HepG2 (cell line): ENCODE measurements at regions not wholly inside any gene's neighbourhood (a gene's known extent, or its start where the extent isn't known, plus 50 kb on each side); places are given as distances from the start of the nearest gene placed in this dataset.

ENCODE experiments used
- ATAC-seq: fragments of 200-7000 bp; cut with Tn5 transposase; 3 replicates; pipeline ENCODE4 v1.9.1; 2020; ENCODE audit warnings: mild to moderate bottlenecking, moderate library complexity
- BruUV-seq: library from RNA; stranded (reverse); fragments of 400-500 nt; replicated peaks from 2 replicates; lab custom pipeline; 2021; lab: Mats Ljungman, UMichigan
- CTCF ChIA-PET: fragments of 300-600 bp; formaldehyde crosslinking; extraction: SDS; loops from one replicate; lab custom pipeline; 2021; ENCODE audit warnings: low total read pairs, inconsistent platforms, low intra/inter-chr PET ratio; lab: Yijun Ruan, JAX
- POLR2A ChIA-PET: fragments of 350-600 bp; sonication (Branson Sonifier 250); formaldehyde crosslinking; loops from one replicate; lab custom pipeline; 2020; ENCODE audit warnings: antibody characterized with exemption, inconsistent platforms; lab: Yijun Ruan, JAX
- DNase-seq: peaks from one replicate; pipeline ENCODE4 v3.0.0-alpha.2; 2015; ENCODE audit warnings: low spot score
- FAIRE-seq: peaks from 3 replicates; lab custom pipeline; 2011; peaks lifted over from hg19 to GRCh38; lab: Jason Lieb, UNC
- H2AFZ ChIP-seq: one replicate; pipeline ENCODE4 v1.6.1; 2011; ENCODE audit warnings: low read length, inconsistent platforms
- H3K27ac ChIP-seq: fragments of 300-600 bp; 3 replicates; pipeline ENCODE4 v1.8.0; 2011; ENCODE audit warnings: mixed run types, mild to moderate bottlenecking, mixed read lengths, low read length, inconsistent platforms; ENCODE audit not compliant: insufficient read depth; ENCODE audit errors: extremely low read length
- H3K27me3 ChIP-seq, 2 experiments: fragments of 200-600 bp in 1 of 2; 2 replicates in 1 of 2; 3 replicates in 1 of 2; pipeline versions ENCODE4 v1.6.0 to v1.8.0; 2011; ENCODE audit warnings: low read length in 2 of 2, mild to moderate bottlenecking in 2 of 2, moderate library complexity in 2 of 2, inconsistent platforms in 1 of 2; ENCODE audit not compliant: insufficient read depth in 2 of 2, control insufficient read depth in 1 of 2
- H3K36me3 ChIP-seq, 2 experiments: fragments of 200-600 bp in 1 of 2; replicated peaks in 1 of 2; 2 replicates in 1 of 2; 3 replicates in 1 of 2; pipeline versions ENCODE4 v1.5.1 to v1.8.0; 2011; ENCODE audit warnings: low read length in 2 of 2, inconsistent platforms in 1 of 2; ENCODE audit not compliant: insufficient read depth in 2 of 2, control insufficient read depth in 1 of 2
- H3K4me1 ChIP-seq: 2 replicates; pipeline ENCODE4 v1.5.1; 2012; ENCODE audit warnings: low read length, inconsistent platforms; ENCODE audit not compliant: insufficient read depth
- H3K4me2 ChIP-seq: 2 replicates; pipeline ENCODE4 v1.6.0; 2011; ENCODE audit warnings: low read depth, low read length, inconsistent platforms
- H3K4me3 ChIP-seq, 3 experiments: fragments of 200-600 bp in 1 of 3; sonication (generic), shearing (Covaris generic) in 1 of 3; replicated peaks in 1 of 3; 2 replicates each; pipeline ENCODE4 v1.5.1; 2011 to 2016; ENCODE audit warnings: low read length in 3 of 3, inconsistent platforms in 2 of 3, low read depth in 2 of 3, mild to moderate bottlenecking in 2 of 3, control low read depth in 1 of 3, mixed read lengths in 1 of 3; ENCODE audit not compliant: insufficient read depth in 1 of 3
- H3K79me2 ChIP-seq: one replicate; pipeline ENCODE4 v1.6.1; 2011; ENCODE audit warnings: low read length, inconsistent platforms; ENCODE audit not compliant: insufficient read depth
- H3K9ac ChIP-seq: 2 replicates; pipeline ENCODE4 v1.6.0; 2011; ENCODE audit warnings: mild to moderate bottlenecking, low read depth, low read length, inconsistent platforms; ENCODE audit not compliant: insufficient read depth
- H3K9me3 ChIP-seq: 2 replicates; pipeline ENCODE4 v1.5.1; 2012; ENCODE audit warnings: mild to moderate bottlenecking, low read length
- H4K20me1 ChIP-seq: 2 replicates; pipeline ENCODE4 v1.6.0; 2011; ENCODE audit warnings: inconsistent platforms, mild to moderate bottlenecking, low read length, moderate library complexity; ENCODE audit not compliant: insufficient read depth
- ATF6 ChIP-seq: sonication (generic); formaldehyde crosslinking; conservative IDR thresholded peaks from 2 replicates; pipeline ENCODE4 v1.4.0; 2020; ENCODE audit warnings: missing genetic modification reagents
- DMTF1 ChIP-seq: sonication (generic); formaldehyde crosslinking; IDR thresholded peaks from 2 replicates; pipeline ENCODE4 v1.4.0; 2020; ENCODE audit warnings: mild to moderate bottlenecking, missing genetic modification reagents
- HNRNPK ChIP-seq: fragments of 200-400 bp; formaldehyde crosslinking; IDR thresholded peaks from 2 replicates; pipeline ENCODE4 v1.6.1; 2018; ENCODE audit warnings: low read length, low read depth, moderate library complexity, mild to moderate bottlenecking; ENCODE audit not compliant: poor library complexity, severe bottlenecking
- JUNB ChIP-seq: sonication (generic); formaldehyde crosslinking; IDR thresholded peaks from 2 replicates; pipeline ENCODE4 v1.8.0; 2022; ENCODE audit warnings: missing genetic modification reagents, mild to moderate bottlenecking, borderline replicate concordance
- MED13 ChIP-seq: sonication (generic); formaldehyde crosslinking; IDR thresholded peaks from 2 replicates; pipeline ENCODE4 v1.5.0; 2020; ENCODE audit warnings: missing genetic modification reagents
- MXD1 ChIP-seq: sonication (generic); formaldehyde crosslinking; IDR thresholded peaks from 2 replicates; pipeline ENCODE4 v1.4.0; 2020; ENCODE audit warnings: mild to moderate bottlenecking, missing genetic modification reagents
- SNRNP70 ChIP-seq: fragments of 200-400 bp; formaldehyde crosslinking; IDR thresholded peaks from 2 replicates; pipeline ENCODE4 v1.6.1; 2017; ENCODE audit warnings: mild to moderate bottlenecking, low read depth, low read length, moderate library complexity
- TFDP2 ChIP-seq: sonication (generic); formaldehyde crosslinking; IDR thresholded peaks from 2 replicates; pipeline ENCODE4 v1.4.0; 2020; ENCODE audit warnings: missing genetic modification reagents
- THAP7 ChIP-seq: sonication (generic); formaldehyde crosslinking; IDR thresholded peaks from 2 replicates; pipeline ENCODE4 v1.8.1; 2023; ENCODE audit warnings: mild to moderate bottlenecking, missing genetic modification reagents
- ZNF784 ChIP-seq: sonication (generic); formaldehyde crosslinking; IDR thresholded peaks from 2 replicates; pipeline ENCODE4 v1.5.1; 2020; ENCODE audit warnings: missing genetic modification reagents, mild to moderate bottlenecking, borderline replicate concordance
- WGBS: methylation state at CpG from one replicate; pipeline ENCODE4 v1.1.6; 2017; ENCODE audit warnings: low lambda C conversion rate; 5-methylcytosine and 5-hydroxymethylcytosine counted together
- in situ Hi-C: cut with HindIII; loops from 2 replicates; pipeline ENCODE4 v1.10.0; 2017; ENCODE audit warnings: low pct_unique_long_range_greater_than_20kb; ENCODE audit not compliant: extremely low pct_ligation_motif_present
- intact Hi-C: fragments of 100-400 bp; cut with micrococcal nuclease; formaldehyde crosslinking; loops from one replicate; pipeline ENCODE4 v1.10.0; 2022; ENCODE audit not compliant: unreplicated experiment

GRCh38 chr2:101550555-101550954, 75.6 kb upstream of the RFX8 start:
- Histone ChIP-seq H3K9me3 (no peaks in the 10 kb centered on the region), H3K4me3 (no peak overlapping the region), H3K4me1 (peaks cover 36% of the 10 kb centered on the region), H3K4me2 (no peak overlapping the region), H2AFZ (no peak overlapping the region), H3K27me3 (no peaks in the 10 kb centered on the region), H3K79me2 (no peaks in the 10 kb centered on the region), H3K9ac (no peak overlapping the region)
- intact Hi-C loops, result no loop called here
- in situ Hi-C loops, result no loop called here
- TF ChIP-seq SNRNP70, result no peak
- TF ChIP-seq TFDP2 (CRISPR knock-in tag), result no peak
- no peak for TF ChIP-seq MED13
- TF ChIP-seq ZNF784 (CRISPR knock-in tag), result no peak
- TF ChIP-seq, all 625 proteins: peak for 0
- POLR2A ChIA-PET, result no interaction called here
- no peak overlapping the region for H3K27ac ChIP-seq
- CTCF ChIA-PET, result no interaction called here
- FAIRE-seq, result no peak
- 73% methylated on average over 3 of the region's 3 CpGs for WGBS
- no TSS peak for BruUV-seq
- DNase-seq, result no peak
- H3K36me3 ChIP-seq, result no peaks in the 10 kb centered on the region
- ATAC-seq, result no peak
- H4K20me1 ChIP-seq, result no peaks in the 10 kb centered on the region

GRCh38 chr2:101549371-101549770, 74.5 kb upstream of the RFX8 start:
- CTCF ChIA-PET, result no interaction called here
- no peaks in the 10 kb centered on the region for H3K79me2 ChIP-seq
- TF ChIP-seq ATF6 (no peak), MXD1 (CRISPR knock-in tag) (no peak), HNRNPK (no peak), JUNB (no peak), THAP7 (CRISPR knock-in tag) (no peak), DMTF1 (CRISPR knock-in tag) (no peak)

More at GRCh38 chr2:101549371-101549770, 74.5 kb upstream of the RFX8 start:
- Histone ChIP-seq H3K4me2 (no peak overlapping the region), H4K20me1 (no peaks in the 10 kb centered on the region), H3K9me3 (no peaks in the 10 kb centered on the region), H3K36me3 (no peaks in the 10 kb centered on the region), H3K4me3 (no peak overlapping the region), H3K9ac (no peak overlapping the region), H3K27me3 (no peaks in the 10 kb centered on the region), H3K4me1 (peaks cover 25% of the 10 kb centered on the region), H3K27ac (no peak overlapping the region), H2AFZ (no peak overlapping the region)
- DNase-seq (no peak), ATAC-seq (no peak), FAIRE-seq (no peak)
- 24% methylated on average over 1 of the region's 1 CpG for WGBS
- intact Hi-C loops (no loop called here), in situ Hi-C loops (no loop called here)
- BruUV-seq, result no TSS peak
- POLR2A ChIA-PET, result no interaction called here
